ENCODE measurements at regions not wholly inside any gene's neighbourhood (a gene's known extent, or its start where the extent isn't known, plus 50 kb on each side); places are given as distances from the start of the nearest gene placed in this dataset.
A peak's percentile ranks its signal among the peaks of the same experiment; 100 is the strongest.

- Mint-ChIP-seq H3K9me3 (no peaks in the 10 kb centered on the region), H3K27me3 (ENCODE audit: insufficient read depth) (peaks cover 21% of the 10 kb centered on the region), H3K4me3 (no peak overlapping the region), H3K36me3 (ENCODE audit: low read depth) (no peaks in the 10 kb centered on the region), H3K27ac (no peak overlapping the region), H3K4me1 (ENCODE audit: low read depth) (peaks cover 12% of the 10 kb centered on the region)
- DNase-seq, result peak; percentile 11
- TF ChIP-seq CTCF (IDR thresholded peaks at IDR 0.05), result no peak
These were observed 249.4 kb downstream of the LOXHD1 start for GRCh38 chr18:46407486-46408166.

- Mint-ChIP-seq H3K27me3 (ENCODE audit: insufficient read depth) (peaks cover 26% of the 10 kb centered on the region), H3K4me1 (ENCODE audit: low read depth) (peaks cover 8% of the 10 kb centered on the region; the same call in 1 of the 2 replicates), H3K27ac (no peak overlapping the region), H3K36me3 (ENCODE audit: low read depth) (no peaks in the 10 kb centered on the region), H3K9me3 (no peaks in the 10 kb centered on the region), H3K4me3 (no peak overlapping the region)
- no peak for DNase-seq
- TF ChIP-seq CTCF (IDR thresholded peaks at IDR 0.05), result peak; percentile 39
These were observed 248.6 kb downstream of the LOXHD1 start for GRCh38 chr18:46408334-46408987.

- Mint-ChIP-seq H3K9me3 (no peaks in the 10 kb centered on the region), H3K27ac (no peak overlapping the region), H3K36me3 (ENCODE audit: low read depth) (no peaks in the 10 kb centered on the region), H3K4me1 (ENCODE audit: low read depth) (peaks cover 8% of the 10 kb centered on the region; the same call in 1 of the 2 replicates), H3K27me3 (ENCODE audit: insufficient read depth) (peaks cover 33% of the 10 kb centered on the region), H3K4me3 (no peak overlapping the region)
- no peak for TF ChIP-seq CTCF (IDR thresholded peaks at IDR 0.05)
- DNase-seq, result no peak
These were observed 245.7 kb downstream of the LOXHD1 start for GRCh38 chr18:46411191-46411828.

GRCh38 chr18:46411867-46412690 is 244.9 kb downstream of the LOXHD1 start:
- no peak overlapping the region for H3K27ac Mint-ChIP-seq
- peaks cover 40% of the 10 kb centered on the region for H3K27me3 Mint-ChIP-seq (ENCODE audit: insufficient read depth)
- H3K4me3 Mint-ChIP-seq, result no peak overlapping the region
- H3K36me3 Mint-ChIP-seq (ENCODE audit: low read depth), result no peaks in the 10 kb centered on the region
- peaks cover 8% of the 10 kb centered on the region; the same call in 1 of the 2 replicates for H3K4me1 Mint-ChIP-seq (ENCODE audit: low read depth)
- DNase-seq, result peak; percentile 2
- no peak for TF ChIP-seq CTCF (IDR thresholded peaks at IDR 0.05)
- H3K9me3 Mint-ChIP-seq, result no peaks in the 10 kb centered on the region

GRCh38 chr18:46412916-46413315 is 244.1 kb downstream of the LOXHD1 start:
- H3K27ac Mint-ChIP-seq, result no peak overlapping the region
- no peaks in the 10 kb centered on the region for H3K36me3 Mint-ChIP-seq (ENCODE audit: low read depth)
- H3K27me3 Mint-ChIP-seq (ENCODE audit: insufficient read depth), result peaks cover 39% of the 10 kb centered on the region
- no peaks in the 10 kb centered on the region for H3K9me3 Mint-ChIP-seq
- TF ChIP-seq CTCF (IDR thresholded peaks at IDR 0.05), result no peak
- no peaks in the 10 kb centered on the region; the same call in 1 of the 2 replicates for H3K4me1 Mint-ChIP-seq (ENCODE audit: low read depth)
- DNase-seq, result no peak
- no peak overlapping the region for H3K4me3 Mint-ChIP-seq
